HG03571 (cell line): ENCODE measurements at regions not wholly inside any gene's neighbourhood (a gene's known extent, or its start where the extent isn't known, plus 50 kb on each side); places are given as distances from the start of the nearest gene placed in this dataset.
"Not testable (repeated sequence)": the region's sequence is repeated elsewhere in the genome, so short reads cannot be mapped to it uniquely, and the experiment has no call there.

Source experiments
- ATAC-seq: cut with Tn5 transposase; IDR thresholded peaks from one replicate; pipeline ENCODE4 v1.9.1; 2021; ENCODE audit not compliant: unreplicated experiment

- ATAC-seq: no peak
Measured at GRCh38 chr2:56940054-56940453, 756.3 kb downstream of the CCDC85A start.

- no peak for ATAC-seq
Measured at GRCh38 chr2:56952871-56953270, 769.1 kb downstream of the CCDC85A start.

GRCh38 chr2:56960581-56960980 is 776.8 kb downstream of the CCDC85A start:
- no peak for ATAC-seq

- ATAC-seq: no peak
Measured at GRCh38 chr2:56962673-56963072, 778.9 kb downstream of the CCDC85A start.

GRCh38 chr2:56969513-56969912 is 785.7 kb downstream of the CCDC85A start:
- no peak for ATAC-seq

- no peak for ATAC-seq
Measured at GRCh38 chr2:56971383-56971974, 787.7 kb downstream of the CCDC85A start.

- ATAC-seq: no peak
Measured at GRCh38 chr2:56981554-56981953, 797.8 kb downstream of the CCDC85A start.

- ATAC-seq: no peak
Measured at GRCh38 chr2:56985609-56986008, 801.8 kb downstream of the CCDC85A start.

GRCh38 chr2:57022496-57022895 is 838.7 kb downstream of the CCDC85A start:
- no peak for ATAC-seq

- no peak for ATAC-seq
Measured at GRCh38 chr2:57044931-57045635, 861.3 kb downstream of the CCDC85A start.

GRCh38 chr2:57049273-57049672 is 865.5 kb downstream of the CCDC85A start:
- ATAC-seq: no peak

GRCh38 chr2:57050007-57050406 is 866.2 kb downstream of the CCDC85A start:
- no peak for ATAC-seq

- not testable (repeated sequence) for ATAC-seq
Measured at GRCh38 chr2:57066301-57066700, 882.5 kb downstream of the CCDC85A start.

- ATAC-seq: no peak
Measured at GRCh38 chr2:57075226-57075625, 891.4 kb downstream of the CCDC85A start.

GRCh38 chr2:57080035-57080434 is 896.2 kb downstream of the CCDC85A start:
- no peak for ATAC-seq

GRCh38 chr2:57084697-57085281 is 901.0 kb downstream of the CCDC85A start:
- ATAC-seq: no peak

- no peak for ATAC-seq
Measured at GRCh38 chr2:57093020-57093419, 909.2 kb downstream of the CCDC85A start.

GRCh38 chr2:57097855-57098254 is 914.1 kb downstream of the CCDC85A start:
- ATAC-seq: no peak

- no peak for ATAC-seq
Measured at GRCh38 chr2:57100436-57100835, 916.6 kb downstream of the CCDC85A start.

GRCh38 chr2:57105694-57106093 is 921.9 kb downstream of the CCDC85A start:
- no peak for ATAC-seq

GRCh38 chr2:57107353-57107752 is 923.6 kb downstream of the CCDC85A start:
- ATAC-seq: no peak

GRCh38 chr2:57111531-57111930 is 927.7 kb downstream of the CCDC85A start:
- no peak for ATAC-seq
